ENCODE measurements at regions not wholly inside any gene's neighbourhood (a gene's known extent, or its start where the extent isn't known, plus 50 kb on each side); places are given as distances from the start of the nearest gene placed in this dataset.

DNA sequence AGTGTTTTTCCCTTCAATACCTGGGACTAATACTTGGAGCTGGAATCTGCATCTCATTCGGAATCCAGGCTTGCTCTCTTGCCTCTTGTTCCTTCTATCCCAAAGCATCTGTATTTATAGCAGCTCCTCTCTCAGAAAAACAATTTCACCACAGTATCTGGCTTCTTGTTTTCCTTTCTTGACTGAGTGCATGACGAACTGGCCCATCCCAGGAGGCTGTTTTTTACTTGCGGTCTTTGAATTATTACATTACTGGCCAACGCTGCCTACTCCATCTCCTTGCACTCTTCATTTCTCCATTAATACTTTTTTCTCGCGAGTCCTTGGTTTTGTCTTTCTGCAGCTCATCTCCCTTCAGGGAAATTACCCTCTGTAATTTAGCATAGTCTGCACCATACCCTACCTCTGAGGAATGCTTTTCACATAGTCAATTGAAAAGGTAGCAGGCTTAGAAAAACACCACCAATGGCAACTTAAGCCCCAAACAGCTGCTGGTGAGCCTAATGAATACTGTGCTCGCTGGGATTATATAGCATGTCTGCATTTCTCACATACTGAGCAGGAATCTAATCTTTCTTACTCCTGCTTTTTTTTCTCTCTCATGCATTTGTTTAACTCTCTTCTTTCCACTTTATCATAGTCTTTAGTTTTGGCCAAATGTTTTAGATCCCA is 277.4 kb upstream of the SESN3 start:
- DNase-seq, result no peak

- no peak for DNase-seq
Measured at GRCh38 chr11:95507794-95508193, 276.8 kb upstream of the SESN3 start.

- DNase-seq, result no peak
Measured at GRCh38 chr11:95506777-95507176, 275.8 kb upstream of the SESN3 start.

- no peak for DNase-seq
Measured at GRCh38 chr11:95505927-95506426, 275.0 kb upstream of the SESN3 start.

DNA sequence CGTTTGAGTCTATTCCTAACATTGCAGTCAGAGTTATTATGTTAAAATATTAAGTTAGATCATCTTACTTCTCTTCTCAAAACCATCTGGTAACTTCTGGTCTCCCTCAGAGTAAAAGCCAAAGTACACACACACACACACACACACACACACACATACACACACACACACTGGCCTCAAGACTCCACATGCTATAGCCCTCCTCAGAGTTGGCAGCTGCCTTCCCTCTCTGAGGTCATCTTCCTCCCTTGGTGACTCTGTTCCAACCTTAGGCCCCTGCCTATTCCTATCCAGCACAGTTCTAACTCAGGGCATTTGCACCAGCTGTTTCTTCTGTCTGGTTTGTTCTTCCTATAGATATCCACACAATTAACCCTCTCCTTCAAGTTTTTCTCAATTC is 272.0 kb upstream of the SESN3 start:
- no peak for DNase-seq

GRCh38 chr11:95502522-95502921 is 271.5 kb upstream of the SESN3 start:
- no peak for DNase-seq

DNA sequence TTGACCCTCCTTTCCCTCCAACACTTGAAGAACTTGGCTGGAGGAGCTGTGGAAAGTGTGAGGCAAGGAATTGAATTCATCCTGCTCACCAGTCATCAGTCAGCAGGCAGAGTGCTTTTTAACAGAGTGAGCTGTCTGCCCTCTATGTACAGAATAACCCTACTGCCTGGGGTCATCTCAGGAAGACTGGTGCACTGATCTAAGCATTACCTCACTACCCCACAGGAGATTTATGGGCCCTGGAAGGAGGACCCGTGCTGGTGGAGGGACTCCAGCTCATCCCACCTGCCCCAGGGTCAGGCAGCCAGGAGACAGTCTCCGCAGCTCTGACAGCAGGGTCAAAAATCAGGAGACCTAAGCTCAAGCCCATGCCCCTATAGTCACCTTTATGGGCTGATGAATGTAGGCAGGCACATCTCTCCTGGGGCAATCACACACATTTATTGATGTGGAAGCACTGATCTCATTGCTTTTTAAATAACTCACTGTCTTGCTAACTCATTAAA is 270.8 kb upstream of the SESN3 start:
- DNase-seq, result no peak

- no peak for DNase-seq
Measured at GRCh38 chr11:95500466-95500865, 269.5 kb upstream of the SESN3 start.

GRCh38 chr11:95499516-95500135 is 268.6 kb upstream of the SESN3 start:
- no peak for DNase-seq

- DNase-seq, result no peak
Measured at GRCh38 chr11:95498722-95499425, 267.9 kb upstream of the SESN3 start.

- DNase-seq, result no peak
Measured at GRCh38 chr11:95496901-95497300, 265.9 kb upstream of the SESN3 start.

GRCh38 chr11:95495706-95496105 is 264.7 kb upstream of the SESN3 start:
- DNase-seq, result no peak

- no peak for DNase-seq
Measured at GRCh38 chr11:95494856-95495255, 263.9 kb upstream of the SESN3 start.

- DNase-seq, result no peak
Measured at GRCh38 chr11:95494167-95494566, 263.2 kb upstream of the SESN3 start.

DNA sequence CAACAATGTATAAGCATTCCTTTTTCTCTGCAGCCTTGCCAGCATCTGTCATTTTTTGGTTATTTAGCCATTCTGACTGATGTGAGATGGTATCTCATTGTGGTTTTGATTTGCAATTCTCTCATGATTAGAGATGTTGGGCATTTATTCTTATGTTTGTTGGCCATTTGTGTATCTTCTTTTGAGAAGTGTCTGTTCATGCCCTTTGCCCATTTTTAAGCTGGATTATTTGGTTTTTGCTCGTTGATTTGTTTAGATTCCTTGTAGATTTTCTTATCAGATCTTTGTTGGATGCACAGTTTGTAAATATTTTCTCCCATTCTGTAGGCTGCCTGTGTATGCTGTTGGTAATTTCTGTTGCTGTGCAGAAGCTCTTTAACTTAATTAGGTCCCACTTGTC is 259.6 kb upstream of the SESN3 start:
- DNase-seq, result no peak

DNA sequence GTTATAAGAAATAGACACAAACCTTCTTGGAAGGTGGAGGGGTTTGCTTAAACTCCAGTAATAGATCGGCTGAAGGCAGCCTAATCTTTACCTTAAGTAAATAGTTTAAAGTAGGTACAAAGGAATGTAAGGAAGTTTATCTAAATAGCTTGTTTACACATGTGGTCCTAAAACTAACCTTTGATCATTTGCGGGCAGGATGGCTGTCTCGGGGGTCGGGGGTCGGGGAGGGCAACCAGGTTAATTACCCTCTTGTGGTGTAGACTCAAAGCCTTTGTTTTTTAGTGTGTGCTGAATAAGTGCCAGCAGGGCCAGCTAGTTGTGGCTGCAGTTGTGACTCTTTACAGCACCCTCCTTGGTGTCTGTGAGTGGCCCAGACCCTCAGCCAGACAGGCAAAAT is 256.9 kb upstream of the SESN3 start:
- no peak for DNase-seq

DNA sequence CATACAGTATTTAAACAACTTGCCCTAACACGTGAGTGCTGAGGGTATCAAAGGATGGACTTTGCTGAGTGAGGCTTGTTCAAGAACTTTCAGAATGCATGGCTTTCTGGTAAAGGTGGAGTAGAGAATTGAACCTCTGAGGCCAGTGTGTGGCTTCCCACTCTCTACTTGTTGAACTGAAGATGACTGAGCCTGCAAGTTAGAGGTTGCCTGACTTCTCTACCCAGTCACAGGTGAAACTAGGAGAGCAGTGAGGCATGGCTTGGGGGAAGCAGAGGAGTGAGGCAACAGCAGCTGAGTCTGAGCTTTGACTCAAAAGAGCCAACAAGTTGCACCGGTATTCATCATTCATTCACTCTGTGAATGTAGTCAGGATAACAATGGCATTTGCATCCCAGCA is 256.4 kb upstream of the SESN3 start:
- peak in 1 of 2 experiments; percentile 41 for DNase-seq

DNA sequence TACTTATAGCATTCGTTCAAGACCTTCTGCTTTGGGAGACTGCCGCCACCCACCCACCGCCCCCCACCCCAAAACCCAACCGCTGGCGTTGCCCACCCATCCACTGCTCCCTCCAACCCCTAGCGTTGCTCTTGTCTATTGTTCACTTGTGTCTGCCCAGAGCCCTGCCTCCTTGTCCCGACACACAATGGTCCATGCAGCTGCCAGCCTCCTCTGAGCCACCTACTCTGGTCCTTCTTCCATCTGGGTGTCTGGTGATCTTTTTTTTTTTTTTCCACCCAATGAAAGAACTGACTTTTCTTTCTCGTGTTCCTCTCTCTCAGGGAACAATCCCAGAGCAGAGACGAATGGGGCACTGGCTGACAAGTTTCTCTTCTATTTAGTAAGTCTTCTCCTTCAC is 256.0 kb upstream of the SESN3 start:
- no peak for DNase-seq

DNA sequence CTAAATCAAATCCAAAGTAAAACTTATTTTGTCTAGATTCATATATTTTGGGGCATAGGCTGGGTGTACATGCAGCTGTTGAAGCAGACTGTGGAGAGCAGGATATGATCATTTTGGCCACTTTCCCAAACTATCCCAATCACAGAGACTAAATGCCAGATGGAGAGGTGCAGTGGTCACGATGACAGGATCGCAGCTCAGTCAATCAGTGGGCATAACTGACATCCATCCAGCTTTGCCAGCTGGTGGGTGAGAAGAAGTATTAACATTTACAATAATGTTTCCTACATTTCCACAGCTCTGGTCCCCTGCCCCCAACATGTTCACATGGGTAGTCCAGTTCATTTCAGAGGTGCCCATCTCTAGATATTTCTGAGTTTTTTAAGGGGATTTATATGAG is 255.5 kb upstream of the SESN3 start:
- DNase-seq, result no peak

GRCh38 chr11:95485115-95485900 is 254.3 kb upstream of the SESN3 start:
- no peak for DNase-seq

DNA sequence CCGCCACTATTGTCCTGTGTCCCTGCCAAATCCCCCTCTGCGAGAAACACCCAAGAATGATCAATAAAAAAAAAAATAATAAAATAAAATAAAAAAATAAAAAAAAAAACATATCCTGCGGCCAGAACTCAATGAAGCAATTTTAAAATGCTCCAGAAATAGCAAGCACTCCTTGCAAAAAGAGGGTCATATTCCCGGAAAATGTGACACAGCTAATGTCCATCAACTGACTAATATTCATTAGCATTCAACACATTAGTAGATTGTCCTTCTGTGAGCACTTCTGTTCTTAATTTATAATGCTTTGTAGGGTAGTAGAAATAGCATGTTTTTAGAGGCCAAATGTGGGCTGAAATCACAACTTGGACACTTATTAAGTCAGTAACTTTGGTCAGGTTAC is 252.3 kb upstream of the SESN3 start:
- DNase-seq, result no peak

DNA sequence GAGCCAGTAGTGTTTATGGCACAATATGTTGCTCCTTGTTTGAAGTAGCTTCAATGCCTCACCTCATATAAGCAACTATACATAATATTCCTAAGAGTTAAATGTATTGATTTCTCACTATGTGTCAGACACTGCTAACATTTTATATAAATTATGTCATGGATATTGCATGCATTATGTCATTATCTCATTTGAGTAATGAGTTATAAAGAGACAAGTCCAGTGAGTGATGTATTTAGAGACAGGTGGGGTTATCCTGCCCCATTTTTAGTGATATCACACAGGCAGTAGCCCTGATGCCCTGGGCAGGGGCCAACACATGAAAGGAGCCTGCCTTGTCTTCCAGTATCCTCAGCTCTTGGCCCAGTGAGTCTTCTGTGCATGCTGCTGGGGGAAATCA is 247.0 kb upstream of the SESN3 start:
- DNase-seq, result no peak

DNA sequence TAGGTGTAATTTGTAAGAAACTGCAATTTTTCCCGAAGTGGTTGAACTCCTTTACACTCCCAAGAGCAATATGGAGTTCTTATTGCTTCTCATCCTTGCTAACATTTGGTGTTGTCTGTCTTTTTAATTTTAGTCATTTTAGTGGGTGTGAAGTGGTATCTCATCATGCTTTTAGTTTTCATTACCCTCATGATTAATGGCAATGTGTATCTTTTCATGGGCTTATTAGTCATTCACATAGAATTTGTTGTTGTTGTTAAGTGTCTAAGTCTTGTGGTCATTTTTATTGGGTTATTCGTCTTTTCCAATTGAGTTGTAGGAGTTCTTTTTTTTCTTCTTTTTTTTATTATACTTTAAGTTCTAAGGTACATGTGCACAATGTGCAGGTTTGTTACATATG is 238.3 kb upstream of the SESN3 start:
- DNase-seq, result no peak

All from activated T-cell treated with anti-CD3 and anti-CD28 coated beads, Interleukin-2, amount 50 U/mL, for 48 hours (primary cell).